ENCODE measurements at regions not wholly inside any gene's neighbourhood (a gene's known extent, or its start where the extent isn't known, plus 50 kb on each side); places are given as distances from the start of the nearest gene placed in this dataset.

- no CpG with 5 or more reads among the region's 7 CpGs for WGBS (ENCODE audit: insufficient coverage)
- H3K9me3 ChIP-seq (replicated peaks; ENCODE audit: control insufficient read depth, low read depth, low read length), result no peaks in the 10 kb centered on the region
Observed at GRCh38 chr22:26990503-26991189, 333.3 kb downstream of the MIAT start.

GRCh38 chr22:26992556-26992955 lies 335.2 kb downstream of the MIAT start:
- DNase-seq, result no peak
- WGBS (ENCODE audit: insufficient coverage), result 40% methylated on average over 1 of the region's 2 CpGs
- no peaks in the 10 kb centered on the region for H3K9me3 ChIP-seq (replicated peaks; ENCODE audit: control insufficient read depth, low read depth, low read length)
- no peak overlapping the region for H3K27ac ChIP-seq (ENCODE audit: low read length)
- H3K27me3 ChIP-seq (ENCODE audit: control insufficient read depth, insufficient read depth, low read length), result peaks cover 2% of the 10 kb centered on the region
- no peaks in the 10 kb centered on the region for H3K36me3 ChIP-seq (ENCODE audit: control insufficient read depth, insufficient read depth, low read length)
- H3K4me1 ChIP-seq (ENCODE audit: control insufficient read depth, insufficient read depth, low read length), result peaks cover 12% of the 10 kb centered on the region
- H3K4me3 ChIP-seq (ENCODE audit: low read length), result no peak overlapping the region

More at GRCh38 chr22:26990503-26991189, 333.3 kb downstream of the MIAT start:
- Histone ChIP-seq H3K36me3 (ENCODE audit: control insufficient read depth, insufficient read depth, low read length) (no peaks in the 10 kb centered on the region), H3K4me1 (ENCODE audit: control insufficient read depth, insufficient read depth, low read length) (peaks cover 21% of the 10 kb centered on the region), H3K4me3 (ENCODE audit: low read length) (no peak overlapping the region), H3K27me3 (ENCODE audit: control insufficient read depth, insufficient read depth, low read length) (peaks cover 7% of the 10 kb centered on the region), H3K27ac (ENCODE audit: low read length) (no peak overlapping the region)
- no peak for DNase-seq

GRCh38 chr22:26993886-26994285 lies 336.5 kb downstream of the MIAT start:
- no peaks in the 10 kb centered on the region for H3K36me3 ChIP-seq (ENCODE audit: control insufficient read depth, insufficient read depth, low read length)
- WGBS (ENCODE audit: insufficient coverage), result no CpG with 5 or more reads among the region's 11 CpGs
- DNase-seq, result peak; percentile 90
- H3K27me3 ChIP-seq (ENCODE audit: control insufficient read depth, insufficient read depth, low read length), result peaks cover 2% of the 10 kb centered on the region
- H3K9me3 ChIP-seq (replicated peaks; ENCODE audit: control insufficient read depth, low read depth, low read length), result no peaks in the 10 kb centered on the region
- no peak overlapping the region for H3K4me3 ChIP-seq (ENCODE audit: low read length)
- H3K4me1 ChIP-seq (ENCODE audit: control insufficient read depth, insufficient read depth, low read length), result peaks cover 20% of the 10 kb centered on the region
- H3K27ac ChIP-seq (ENCODE audit: low read length), result no peak overlapping the region

- no peak for DNase-seq
- Histone ChIP-seq H3K36me3 (ENCODE audit: control insufficient read depth, insufficient read depth, low read length) (no peaks in the 10 kb centered on the region), H3K27me3 (ENCODE audit: control insufficient read depth, insufficient read depth, low read length) (peaks cover 2% of the 10 kb centered on the region), H3K27ac (ENCODE audit: low read length) (no peak overlapping the region), H3K9me3 (replicated peaks; ENCODE audit: control insufficient read depth, low read depth, low read length) (no peaks in the 10 kb centered on the region), H3K4me1 (ENCODE audit: control insufficient read depth, insufficient read depth, low read length) (peaks cover 23% of the 10 kb centered on the region), H3K4me3 (ENCODE audit: low read length) (no peak overlapping the region)
- 88% methylated on average over 1 of the region's 4 CpGs for WGBS (ENCODE audit: insufficient coverage)
Observed at GRCh38 chr22:26994801-26995200, 337.4 kb downstream of the MIAT start.

- peak; percentile 85 for DNase-seq
- WGBS (ENCODE audit: insufficient coverage), result 17% methylated on average over 2 of the region's 3 CpGs
- no peaks in the 10 kb centered on the region for H3K36me3 ChIP-seq (ENCODE audit: control insufficient read depth, insufficient read depth, low read length)
- peaks cover 2% of the 10 kb centered on the region for H3K27me3 ChIP-seq (ENCODE audit: control insufficient read depth, insufficient read depth, low read length)
- H3K9me3 ChIP-seq (replicated peaks; ENCODE audit: control insufficient read depth, low read depth, low read length), result no peaks in the 10 kb centered on the region
- H3K27ac ChIP-seq (ENCODE audit: low read length), result no peak overlapping the region
- peaks cover 23% of the 10 kb centered on the region for H3K4me1 ChIP-seq (ENCODE audit: control insufficient read depth, insufficient read depth, low read length)
- H3K4me3 ChIP-seq (ENCODE audit: low read length), result no peak overlapping the region
Observed at GRCh38 chr22:26995235-26995634, 337.8 kb downstream of the MIAT start.

GRCh38 chr22:26996154-26996553 lies 338.8 kb downstream of the MIAT start:
- Histone ChIP-seq H3K4me3 (ENCODE audit: low read length) (no peak overlapping the region), H3K4me1 (ENCODE audit: control insufficient read depth, insufficient read depth, low read length) (peaks cover 23% of the 10 kb centered on the region), H3K27ac (ENCODE audit: low read length) (no peak overlapping the region), H3K27me3 (ENCODE audit: control insufficient read depth, insufficient read depth, low read length) (peaks cover 2% of the 10 kb centered on the region), H3K9me3 (replicated peaks; ENCODE audit: control insufficient read depth, low read depth, low read length) (no peaks in the 10 kb centered on the region), H3K36me3 (ENCODE audit: control insufficient read depth, insufficient read depth, low read length) (no peaks in the 10 kb centered on the region)
- DNase-seq, result no peak
- WGBS (ENCODE audit: insufficient coverage), result 84% methylated on average over 2 of the region's 2 CpGs

- Histone ChIP-seq H3K4me3 (ENCODE audit: low read length) (no peak overlapping the region), H3K9me3 (replicated peaks; ENCODE audit: control insufficient read depth, low read depth, low read length) (no peaks in the 10 kb centered on the region), H3K4me1 (ENCODE audit: control insufficient read depth, insufficient read depth, low read length) (peaks cover 23% of the 10 kb centered on the region), H3K27ac (ENCODE audit: low read length) (peak overlapping the region; percentile 83), H3K27me3 (ENCODE audit: control insufficient read depth, insufficient read depth, low read length) (peaks cover 2% of the 10 kb centered on the region), H3K36me3 (ENCODE audit: control insufficient read depth, insufficient read depth, low read length) (no peaks in the 10 kb centered on the region)
- WGBS (ENCODE audit: insufficient coverage), result 38% methylated on average over 1 of the region's 3 CpGs
- DNase-seq, result peak; percentile 93
Observed at GRCh38 chr22:26998129-26998528, 340.7 kb downstream of the MIAT start.

- DNase-seq, result peak; percentile 63
- Histone ChIP-seq H3K4me3 (ENCODE audit: low read length) (no peak overlapping the region), H3K36me3 (ENCODE audit: control insufficient read depth, insufficient read depth, low read length) (no peaks in the 10 kb centered on the region), H3K9me3 (replicated peaks; ENCODE audit: control insufficient read depth, low read depth, low read length) (no peaks in the 10 kb centered on the region), H3K4me1 (ENCODE audit: control insufficient read depth, insufficient read depth, low read length) (peaks cover 23% of the 10 kb centered on the region), H3K27me3 (ENCODE audit: control insufficient read depth, insufficient read depth, low read length) (peaks cover 2% of the 10 kb centered on the region), H3K27ac (ENCODE audit: low read length) (peak overlapping the region; percentile 83)
- 20% methylated on average over 1 of the region's 6 CpGs for WGBS (ENCODE audit: insufficient coverage)
Observed at GRCh38 chr22:26998716-26999115, 341.3 kb downstream of the MIAT start.

- 77% methylated on average over 10 of the region's 11 CpGs for WGBS (ENCODE audit: insufficient coverage)
- H3K4me1 ChIP-seq (ENCODE audit: control insufficient read depth, insufficient read depth, low read length), result peaks cover 8% of the 10 kb centered on the region
- H3K27ac ChIP-seq (ENCODE audit: low read length), result no peak overlapping the region
- H3K4me3 ChIP-seq (ENCODE audit: low read length), result no peak overlapping the region
- H3K27me3 ChIP-seq (ENCODE audit: control insufficient read depth, insufficient read depth, low read length), result peaks cover 4% of the 10 kb centered on the region
- H3K36me3 ChIP-seq (ENCODE audit: control insufficient read depth, insufficient read depth, low read length), result no peaks in the 10 kb centered on the region
- H3K9me3 ChIP-seq (replicated peaks; ENCODE audit: control insufficient read depth, low read depth, low read length), result no peaks in the 10 kb centered on the region
- no peak for DNase-seq
Observed at GRCh38 chr22:27003297-27003696, 345.9 kb downstream of the MIAT start.

GRCh38 chr22:27004434-27004833 lies 347.0 kb downstream of the MIAT start:
- Histone ChIP-seq H3K9me3 (replicated peaks; ENCODE audit: control insufficient read depth, low read depth, low read length) (no peaks in the 10 kb centered on the region), H3K27ac (ENCODE audit: low read length) (no peak overlapping the region), H3K4me1 (ENCODE audit: control insufficient read depth, insufficient read depth, low read length) (no peaks in the 10 kb centered on the region), H3K36me3 (ENCODE audit: control insufficient read depth, insufficient read depth, low read length) (no peaks in the 10 kb centered on the region), H3K4me3 (ENCODE audit: low read length) (no peak overlapping the region), H3K27me3 (ENCODE audit: control insufficient read depth, insufficient read depth, low read length) (peaks cover 4% of the 10 kb centered on the region)
- WGBS (ENCODE audit: insufficient coverage), result 20% methylated on average over 1 of the region's 1 CpG
- DNase-seq, result no peak

- Histone ChIP-seq H3K4me1 (ENCODE audit: control insufficient read depth, insufficient read depth, low read length) (no peaks in the 10 kb centered on the region), H3K27me3 (ENCODE audit: control insufficient read depth, insufficient read depth, low read length) (peaks cover 11% of the 10 kb centered on the region), H3K4me3 (ENCODE audit: low read length) (no peak overlapping the region), H3K27ac (ENCODE audit: low read length) (no peak overlapping the region), H3K36me3 (ENCODE audit: control insufficient read depth, insufficient read depth, low read length) (no peaks in the 10 kb centered on the region), H3K9me3 (replicated peaks; ENCODE audit: control insufficient read depth, low read depth, low read length) (no peaks in the 10 kb centered on the region)
- no peak for DNase-seq
- WGBS (ENCODE audit: insufficient coverage), result 89% methylated on average over 1 of the region's 1 CpG
Observed at GRCh38 chr22:27008454-27008853, 351.1 kb downstream of the MIAT start.
